ENCODE measurements at regions not wholly inside any gene's neighbourhood (a gene's known extent, or its start where the extent isn't known, plus 50 kb on each side); places are given as distances from the start of the nearest gene placed in this dataset.

GRCh38 chr12:115694564-115694963 is 582.9 kb downstream of the MED13L start:
- TF ChIP-seq CTCF (IDR thresholded peaks at IDR 0.05) (no peak), POLR2A (IDR thresholded peaks at IDR 0.05) (no peak)
